ENCODE measurements at regions not wholly inside any gene's neighbourhood (a gene's known extent, or its start where the extent isn't known, plus 50 kb on each side); places are given as distances from the start of the nearest gene placed in this dataset.
"Not testable (repeated sequence)": the region's sequence is repeated elsewhere in the genome, so short reads cannot be mapped to it uniquely, and the experiment has no call there.

GRCh38 chr2:39830610-39831009 is 51.6 kb upstream of the THUMPD2 start:
- not testable (repeated sequence) for TF ChIP-seq POLR2A, CTCF (IDR thresholded peaks at IDR 0.05)
